ENCODE measurements at regions not wholly inside any gene's neighbourhood (a gene's known extent, or its start where the extent isn't known, plus 50 kb on each side); places are given as distances from the start of the nearest gene placed in this dataset.
"Not testable (repeated sequence)": the region's sequence is repeated elsewhere in the genome, so short reads cannot be mapped to it uniquely, and the experiment has no call there.

GRCh38 chr13:33634546-33634982 lies 183.4 kb upstream of the RFC3 start:
- DNase-seq, result no peak

GRCh38 chr13:33636243-33636642 lies 181.7 kb upstream of the RFC3 start:
- no peak for DNase-seq

GRCh38 chr13:33636955-33637670 lies 180.8 kb upstream of the RFC3 start:
- no peak for DNase-seq

- DNase-seq, result no peak
Measured at GRCh38 chr13:33637978-33638743, 179.8 kb upstream of the RFC3 start.

DNA sequence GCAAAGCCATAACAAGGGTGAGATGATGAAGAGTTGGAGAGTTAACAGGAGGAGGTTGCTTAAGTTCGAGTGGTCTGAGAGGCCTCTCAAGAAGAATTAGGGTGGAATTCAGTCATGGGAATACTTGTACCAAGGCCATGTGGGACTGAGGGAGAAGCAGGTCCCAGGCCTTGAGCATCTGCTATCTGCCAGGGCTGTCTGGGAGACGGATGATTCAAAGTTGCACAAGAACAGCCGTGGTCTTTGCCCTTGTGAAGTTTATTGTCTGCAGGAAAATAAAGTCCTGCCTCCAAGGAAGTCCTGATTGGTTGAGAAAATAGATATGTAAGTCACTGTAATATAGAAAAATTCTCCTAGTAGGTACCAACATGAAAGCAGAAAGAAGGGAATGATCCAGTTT lies 178.8 kb upstream of the RFC3 start:
- no peak for DNase-seq

GRCh38 chr13:33639626-33640080 lies 178.3 kb upstream of the RFC3 start:
- DNase-seq, result no peak

DNA sequence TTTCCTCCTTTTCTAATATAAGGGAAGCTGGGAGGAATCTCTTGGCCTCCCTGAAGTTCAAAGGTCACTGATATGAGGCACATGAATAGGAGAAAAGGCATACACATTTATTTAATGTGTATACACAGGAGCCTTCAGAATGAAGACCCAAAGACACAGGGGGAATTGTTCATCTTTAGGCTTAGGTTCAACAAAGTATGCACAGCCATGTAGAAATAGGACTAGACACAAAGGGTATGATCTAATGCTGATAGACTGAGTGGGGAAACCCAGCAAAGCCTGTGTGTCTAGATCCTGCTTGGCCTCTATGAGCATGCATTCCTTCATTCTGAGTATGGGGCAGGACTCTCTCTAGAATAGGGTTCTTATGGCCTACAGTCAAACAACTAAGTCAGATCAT lies 177.1 kb upstream of the RFC3 start:
- DNase-seq, result no peak

DNA sequence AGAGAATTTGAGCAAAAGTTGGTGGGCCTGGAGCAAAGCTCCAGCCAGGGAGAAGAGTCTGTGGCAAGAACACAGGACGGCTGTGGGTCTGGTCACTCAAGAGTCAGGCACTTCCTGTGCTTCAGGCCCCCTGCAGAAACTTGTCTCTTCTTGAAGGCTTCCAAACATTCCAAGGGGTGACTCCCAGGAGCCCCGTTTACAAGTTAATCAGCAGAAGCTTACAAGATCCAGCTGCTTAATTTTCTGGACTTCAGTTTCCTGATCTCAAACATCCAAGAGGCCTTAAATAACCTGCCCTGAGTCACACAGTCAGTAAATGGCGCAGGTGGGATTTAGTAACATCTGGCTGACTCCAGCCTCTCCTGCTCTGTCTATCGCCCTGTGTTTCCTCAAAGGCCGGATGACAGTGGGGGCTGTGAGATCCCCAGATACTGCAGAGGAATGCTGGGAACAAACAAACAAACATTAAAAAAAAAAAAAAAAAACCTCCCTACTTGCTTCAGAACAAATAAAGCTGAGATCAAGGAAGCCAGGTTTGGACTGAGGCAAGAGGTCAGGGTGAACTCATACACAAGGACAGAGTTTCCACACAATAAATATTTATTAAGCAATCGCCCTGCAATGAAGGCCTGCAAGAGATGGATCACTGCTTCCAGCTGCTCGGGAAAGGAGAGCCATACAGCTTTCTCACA lies 175.4 kb upstream of the RFC3 start:
- no peak for DNase-seq

DNA sequence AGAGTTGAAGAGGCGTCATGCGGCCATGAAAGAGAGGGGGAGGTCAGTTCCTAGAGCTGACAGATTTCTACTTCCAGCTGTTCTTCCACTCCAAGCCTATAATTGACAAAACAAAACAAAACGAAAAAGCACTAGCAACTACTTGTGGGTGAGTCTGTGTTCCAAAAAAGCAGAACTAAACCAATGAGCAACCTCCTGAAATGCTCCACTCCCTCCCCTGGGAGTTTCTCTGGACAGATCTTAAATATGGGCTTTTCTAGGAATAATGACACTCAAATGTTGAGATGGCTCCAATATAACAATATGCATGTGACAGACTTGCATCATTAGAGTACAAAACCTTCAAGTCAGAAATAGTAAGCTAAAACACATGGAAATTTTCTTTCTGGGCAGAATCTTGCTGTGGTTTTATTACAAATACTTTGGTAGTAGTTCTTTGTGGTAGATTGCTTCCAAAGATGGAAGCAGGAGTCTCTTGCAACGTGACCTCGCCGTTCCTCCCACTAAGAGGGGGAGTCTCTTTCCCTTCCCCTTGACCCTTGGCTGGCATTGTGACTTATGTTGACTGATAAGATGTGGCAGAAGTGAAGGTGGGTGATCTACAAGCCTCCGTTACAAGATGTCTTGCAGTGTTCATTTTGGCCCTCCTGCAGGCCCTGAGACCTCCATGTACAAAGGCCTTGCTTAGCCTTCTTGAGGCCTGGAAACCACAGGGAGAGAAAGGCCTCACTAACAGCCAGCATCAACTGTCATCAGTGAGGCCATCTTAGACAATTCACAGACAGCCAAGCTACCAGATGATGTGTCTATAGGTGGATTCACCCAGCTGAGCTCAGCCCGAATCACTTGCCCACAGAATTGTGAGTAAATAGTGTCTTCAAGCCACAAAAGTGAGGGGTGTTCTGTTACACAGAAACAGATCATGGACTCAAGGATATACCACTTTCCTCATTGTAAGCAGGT lies 173.1 kb upstream of the RFC3 start:
- DNase-seq, result no peak

GRCh38 chr13:33645591-33646554 lies 172.1 kb upstream of the RFC3 start:
- no peak for DNase-seq

DNA sequence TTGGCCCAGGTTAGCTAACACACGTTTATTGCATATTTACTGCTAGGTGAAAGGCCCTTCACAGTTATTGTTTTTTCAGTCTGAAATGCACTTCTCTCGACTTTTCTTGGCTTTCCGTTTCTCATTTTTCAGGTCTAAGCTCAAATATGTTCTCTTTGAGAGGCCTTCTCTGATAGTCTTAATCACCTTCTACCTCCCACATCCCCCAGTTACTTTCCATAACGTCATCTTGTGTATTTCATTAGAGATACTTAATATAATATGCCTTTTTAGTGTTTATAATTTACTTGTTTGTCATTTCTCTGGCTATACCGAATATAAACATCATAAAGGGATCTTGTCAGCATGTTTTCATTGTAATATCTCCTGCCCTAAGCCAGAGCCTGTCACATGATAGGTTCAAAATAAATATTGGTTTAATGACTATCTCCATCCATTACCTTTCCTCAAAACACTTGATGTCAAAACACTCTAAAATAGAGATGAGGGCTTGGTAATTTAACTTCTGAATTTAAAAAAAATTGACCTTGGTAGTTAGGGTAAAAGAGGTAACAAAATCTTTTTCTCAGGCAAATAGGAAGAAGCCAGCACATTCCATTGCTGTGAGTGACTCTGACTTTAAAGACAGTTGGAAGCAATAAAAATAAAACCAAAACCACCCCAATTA lies 168.6 kb upstream of the RFC3 start:
- no peak for DNase-seq

- no peak for DNase-seq
Measured at GRCh38 chr13:33651766-33652165, 166.2 kb upstream of the RFC3 start.

GRCh38 chr13:33657274-33657673 lies 160.7 kb upstream of the RFC3 start:
- no peak for DNase-seq

DNA sequence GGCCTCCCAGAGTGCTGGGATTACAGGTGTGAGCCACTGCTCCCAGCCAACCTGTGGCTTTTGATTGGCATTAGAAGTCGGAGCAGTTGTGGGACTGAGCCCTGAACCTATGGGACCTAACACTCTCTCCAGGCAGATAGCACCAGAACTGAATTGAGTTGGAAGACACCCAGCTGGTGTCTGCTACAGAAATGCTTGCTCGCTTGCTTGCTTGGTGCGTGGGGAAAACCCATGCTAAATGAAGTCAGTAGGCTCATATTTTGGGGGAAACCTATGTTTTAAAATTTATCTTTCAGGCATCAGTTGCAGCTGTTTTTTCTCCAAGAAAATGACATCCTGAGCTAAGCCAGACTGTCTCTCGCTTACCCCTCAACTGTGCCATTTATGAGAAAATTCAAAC lies 158.5 kb upstream of the RFC3 start:
- DNase-seq, result no peak

GRCh38 chr13:33659894-33660293 lies 158.1 kb upstream of the RFC3 start:
- no peak for DNase-seq

DNA sequence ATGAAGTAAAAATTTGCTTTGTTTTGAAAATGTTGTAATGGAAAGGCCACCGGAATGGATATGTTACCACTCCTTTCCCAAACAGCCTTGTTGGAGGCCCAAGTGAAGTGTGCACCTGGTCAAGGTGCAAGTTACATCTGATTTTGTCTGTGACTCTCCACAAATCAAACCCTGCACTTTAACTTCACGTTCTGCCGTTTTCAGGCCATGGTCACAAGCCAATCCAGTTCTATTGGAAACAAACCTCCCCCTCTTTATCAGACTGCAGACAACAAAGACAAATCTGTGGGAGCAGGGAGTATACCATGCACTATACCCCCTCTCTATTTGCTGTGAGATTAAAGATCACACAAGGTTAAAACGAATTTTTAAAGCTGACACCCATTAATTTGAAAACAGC lies 155.6 kb upstream of the RFC3 start:
- DNase-seq, result no peak

DNA sequence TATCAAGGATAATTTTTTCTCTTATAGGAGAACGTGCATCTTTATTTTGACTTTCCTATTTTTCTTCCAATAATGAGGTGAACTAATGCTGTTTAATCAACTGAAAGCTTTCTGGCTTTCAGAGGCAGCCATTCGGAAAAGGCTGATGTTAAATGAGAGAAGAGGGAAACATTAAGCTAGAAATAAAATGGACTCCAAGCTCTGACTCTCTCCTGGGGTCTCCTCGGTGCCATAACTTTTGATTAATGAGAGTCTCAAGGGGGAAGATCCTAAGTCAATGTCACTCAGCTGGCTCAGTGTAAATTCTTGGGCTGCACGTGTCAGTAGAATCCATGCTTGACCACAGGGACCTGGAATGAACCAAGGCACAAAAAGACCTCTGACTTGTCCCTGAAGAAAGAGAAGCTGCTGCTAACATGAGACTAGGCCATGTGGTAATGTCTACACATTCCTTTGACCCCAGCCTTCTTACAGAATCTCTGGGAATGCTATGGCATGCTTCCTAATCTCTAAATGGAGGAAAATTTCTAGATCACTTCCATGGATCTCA lies 152.2 kb upstream of the RFC3 start:
- no peak for DNase-seq

GRCh38 chr13:33671560-33671959 lies 146.4 kb upstream of the RFC3 start:
- no peak for DNase-seq

DNA sequence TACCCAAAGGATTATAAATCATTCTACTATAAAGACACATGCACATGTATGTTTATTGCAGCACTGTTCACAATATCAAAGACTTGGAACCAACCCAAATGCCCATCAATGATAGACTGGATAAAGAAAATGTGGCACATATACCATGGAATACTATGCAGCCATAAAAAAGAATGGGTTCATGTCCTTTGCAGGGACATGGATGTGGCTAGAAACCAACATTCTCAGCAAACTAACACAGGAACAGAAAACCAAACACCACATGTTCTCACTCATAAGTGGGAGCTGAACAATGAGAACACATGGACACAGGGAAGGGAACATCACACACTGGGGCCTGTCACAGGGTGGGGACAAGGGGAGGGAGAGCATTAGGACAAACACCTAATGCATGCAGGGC lies 145.9 kb upstream of the RFC3 start:
- DNase-seq, result not testable (repeated sequence)

All from activated CD4-positive, alpha-beta T cell treated with anti-CD3 and anti-CD28 coated beads, Interleukin-2, amount 50 U/mL, for 1 hour (primary cell).